Astrocyte of the hippocampus (primary cell): ENCODE measurements at regions not wholly inside any gene's neighbourhood (a gene's known extent, or its start where the extent isn't known, plus 50 kb on each side); places are given as distances from the start of the nearest gene placed in this dataset.
"Not testable (repeated sequence)": the region's sequence is repeated elsewhere in the genome, so short reads cannot be mapped to it uniquely, and the experiment has no call there.

Experiments
- DNase-seq: peaks from one replicate; pipeline ENCODE4 v3.0.0; 2011; ENCODE audit warnings: low read depth, low spot score

GRCh38 chr4:29927895-29928294 lies 792.3 kb upstream of the PCDH7 start:
- DNase-seq = no peak

- DNase-seq = peak; percentile 0
Measured at GRCh38 chr4:29948451-29948850, 771.7 kb upstream of the PCDH7 start.

GRCh38 chr4:29948858-29949257 lies 771.3 kb upstream of the PCDH7 start:
- DNase-seq = no peak

- DNase-seq = no peak
Measured at GRCh38 chr4:29966386-29966785, 753.8 kb upstream of the PCDH7 start.

GRCh38 chr4:29970626-29971025 lies 749.5 kb upstream of the PCDH7 start:
- peak; percentile 7 for DNase-seq

GRCh38 chr4:29972121-29972520 lies 748.0 kb upstream of the PCDH7 start:
- no peak for DNase-seq

GRCh38 chr4:29983890-29984289 lies 736.3 kb upstream of the PCDH7 start:
- no peak for DNase-seq

GRCh38 chr4:30001628-30002027 lies 718.5 kb upstream of the PCDH7 start:
- DNase-seq = no peak

GRCh38 chr4:30002341-30002740 lies 717.8 kb upstream of the PCDH7 start:
- DNase-seq = no peak

GRCh38 chr4:30005995-30006394 lies 714.2 kb upstream of the PCDH7 start:
- no peak for DNase-seq

GRCh38 chr4:30024526-30024925 lies 695.6 kb upstream of the PCDH7 start:
- no peak for DNase-seq

- no peak for DNase-seq
Measured at GRCh38 chr4:30028826-30029225, 691.3 kb upstream of the PCDH7 start.

- no peak for DNase-seq
Measured at GRCh38 chr4:30056016-30056766, 664.0 kb upstream of the PCDH7 start.

- peak; percentile 0 for DNase-seq
Measured at GRCh38 chr4:30068234-30068633, 651.9 kb upstream of the PCDH7 start.

GRCh38 chr4:30073011-30073710 lies 647.0 kb upstream of the PCDH7 start:
- no peak for DNase-seq

- not testable (repeated sequence) for DNase-seq
Measured at GRCh38 chr4:30092420-30093128, 627.6 kb upstream of the PCDH7 start.

GRCh38 chr4:30094887-30095286 lies 625.3 kb upstream of the PCDH7 start:
- no peak for DNase-seq

- DNase-seq = no peak
Measured at GRCh38 chr4:30103455-30103854, 616.7 kb upstream of the PCDH7 start.

GRCh38 chr4:30116401-30116800 lies 603.8 kb upstream of the PCDH7 start:
- DNase-seq = peak; percentile 2

GRCh38 chr4:30117433-30117832 lies 602.7 kb upstream of the PCDH7 start:
- DNase-seq = no peak

GRCh38 chr4:30122711-30123110 lies 597.5 kb upstream of the PCDH7 start:
- DNase-seq = peak; percentile 23

- DNase-seq = not testable (repeated sequence)
Measured at GRCh38 chr4:30124621-30125020, 595.5 kb upstream of the PCDH7 start.

GRCh38 chr4:30125868-30126267 lies 594.3 kb upstream of the PCDH7 start:
- DNase-seq = no peak
